Lower leg skin (tissue), 4 donors: ENCODE measurements at regions not wholly inside any gene's neighbourhood (a gene's known extent, or its start where the extent isn't known, plus 50 kb on each side); places are given as distances from the start of the nearest gene placed in this dataset.

ENCODE experiments used
- DNase-seq, 2 donors: peaks; one replicate each; pipeline ENCODE4 v3.0.0-alpha.2; 2019; ENCODE audit warnings: low spot score in 2 of 2
- H3K4me3 ChIP-seq: fragments of 200-600 bp; sonication (generic); 2 replicates; pipeline ENCODE4 v1.5.1; 2017; ENCODE audit warnings: mild to moderate bottlenecking, low read depth; ENCODE audit not compliant: poor library complexity, severe bottlenecking
- CTCF ChIP-seq, 3 donors: fragments of 450-650 bp; IDR thresholded peaks; one replicate each; pipeline ENCODE4 v1.5.1; 2016; ENCODE audit warnings: antibody characterized with exemption in 3 of 3, mild to moderate bottlenecking in 3 of 3, moderate library complexity in 2 of 3
- POLR2A ChIP-seq, 2 donors: fragments of 450-650 bp; IDR thresholded peaks; one replicate each; pipeline ENCODE4 v1.6.1; 2016 to 2017; ENCODE audit warnings: antibody characterized with exemption in 2 of 2, mild to moderate bottlenecking in 1 of 2, moderate library complexity in 1 of 2
- WGBS, 2 donors: methylation state at CpG; one replicate each; pipeline ENCODE4 v1.1.5; 2018; 5-methylcytosine and 5-hydroxymethylcytosine counted together
- intact Hi-C: fragments of 100-400 bp; cut with DNase I; formaldehyde crosslinking; loops from one replicate; pipeline ENCODE4 v1.15.0; 2023; ENCODE audit warnings: low total_unique reads

GRCh38 chr12:94867066-94867855, 136.2 kb downstream of the NDUFA12 start:
- intact Hi-C loops: no loop called here
- 86 to 91% methylated on average over 5 of the region's 5 CpGs for WGBS, 2 donors
- no peak for DNase-seq
- TF ChIP-seq POLR2A (IDR thresholded peaks at IDR 0.05) (no peak), CTCF (IDR thresholded peaks at IDR 0.05) (no peak)
- H3K4me3 ChIP-seq: no peak overlapping the region

GRCh38 chr12:94864987-94865386, 138.5 kb downstream of the NDUFA12 start:
- no peak for DNase-seq
- TF ChIP-seq CTCF (IDR thresholded peaks at IDR 0.05) (no peak), POLR2A (IDR thresholded peaks at IDR 0.05) (no peak)
- H3K4me3 ChIP-seq: no peak overlapping the region
- 82 to 95% methylated on average over 1 of the region's 1 CpG for WGBS, 2 donors
- intact Hi-C loops: no loop called here

GRCh38 chr12:94863321-94864035, 140.0 kb downstream of the NDUFA12 start:
- intact Hi-C loops: no loop called here
- no peak for DNase-seq
- no peak overlapping the region for H3K4me3 ChIP-seq
- no peak for TF ChIP-seq POLR2A (IDR thresholded peaks at IDR 0.05)
- no peak for TF ChIP-seq CTCF (IDR thresholded peaks at IDR 0.05)
- WGBS, 2 donors: 73 to 78% methylated on average over 8 of the region's 8 CpGs

- TF ChIP-seq POLR2A (IDR thresholded peaks at IDR 0.05): no peak
- H3K4me3 ChIP-seq: no peak overlapping the region
- WGBS, 2 donors: 83 to 92% methylated on average over 3 of the region's 3 CpGs
- DNase-seq: no peak
- intact Hi-C loops: no loop called here
These were observed 141.1 kb downstream of the NDUFA12 start for GRCh38 chr12:94862421-94862820.

- no peak for TF ChIP-seq POLR2A (IDR thresholded peaks at IDR 0.05)
- no peak for TF ChIP-seq CTCF (IDR thresholded peaks at IDR 0.05)
- H3K4me3 ChIP-seq: no peak overlapping the region
- DNase-seq: no peak
- WGBS, 2 donors: 64 to 76% methylated on average over 2 of the region's 2 CpGs
- intact Hi-C loops: no loop called here
These were observed 147.2 kb downstream of the NDUFA12 start for GRCh38 chr12:94856324-94856723.

GRCh38 chr12:94855853-94856252, 147.6 kb downstream of the NDUFA12 start:
- WGBS, 2 donors: 60 to 66% methylated on average over 6 of the region's 6 CpGs
- intact Hi-C loops: no loop called here
- DNase-seq: no peak

More at GRCh38 chr12:94855853-94856252, 147.6 kb downstream of the NDUFA12 start:
- H3K4me3 ChIP-seq: no peak overlapping the region
- TF ChIP-seq POLR2A (IDR thresholded peaks at IDR 0.05) (no peak), CTCF (IDR thresholded peaks at IDR 0.05) (no peak)
